ENCODE measurements at regions not wholly inside any gene's neighbourhood (a gene's known extent, or its start where the extent isn't known, plus 50 kb on each side); places are given as distances from the start of the nearest gene placed in this dataset.

DNA sequence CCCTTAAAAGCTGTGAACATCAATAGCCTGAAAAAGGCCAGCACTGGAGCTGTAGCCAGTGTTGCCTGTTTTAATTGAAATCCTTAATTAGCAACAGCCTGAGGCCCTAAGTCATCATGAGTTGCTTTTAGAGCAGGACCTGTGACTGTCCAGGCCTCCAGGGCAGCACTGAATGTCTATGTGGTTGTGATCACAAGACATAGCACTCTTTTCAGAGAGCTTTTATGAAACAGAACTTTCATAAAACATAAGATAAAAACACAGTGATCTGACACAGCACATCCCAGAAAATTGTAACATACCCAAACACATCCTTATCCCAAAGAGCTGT lies 85.5 kb upstream of the MYO10 start:
- H3K36me3 ChIP-seq (ENCODE audit: control insufficient read depth in 2 of 4, insufficient read depth in 4 of 4, low read length in 3 of 4), result no peaks in the 10 kb centered on the region
- H2BK5ac ChIP-seq (ENCODE audit: low read depth, low read length), result no peak overlapping the region
- H3K14ac ChIP-seq (ENCODE audit: insufficient read length), result no peak overlapping the region
- ChIA-PET CTCF (ENCODE audit: partially characterized antibody) (interaction anchor here (0.9 to 1.5 kb wide), 2 partner anchors 110 to 111 kb away, joined by 3 to 4 read pairs; no protein-coding TSS in a partner anchor), POLR2A (ENCODE audit: partially characterized antibody) (no interaction called here)
- no peaks in the 10 kb centered on the region for H3K23me2 ChIP-seq (ENCODE audit: low read depth, low read length)
- H3K23ac ChIP-seq (ENCODE audit: insufficient read length), result no peak overlapping the region
- H4K91ac ChIP-seq (replicated peaks; ENCODE audit: insufficient read length, low read length), result no peak overlapping the region
- FAIRE-seq, result no peak
- no peaks in the 10 kb centered on the region for H3K79me2 ChIP-seq (ENCODE audit: control insufficient read depth in 1 of 2, insufficient read depth in 2 of 2, low read length in 2 of 2)
- H2BK120ac ChIP-seq (replicated peaks; ENCODE audit: low read depth, low read length), result no peak overlapping the region
- no peak overlapping the region for H2AFZ ChIP-seq (ENCODE audit: low read length)
- H3K9me3 ChIP-seq (ENCODE audit: insufficient read depth in 2 of 2, low read depth in 1 of 2, low read length in 1 of 2), result no peaks in the 10 kb centered on the region
- H2BK12ac ChIP-seq (ENCODE audit: low read depth, low read length), result no peak overlapping the region
- no peaks in the 10 kb centered on the region for H3K79me1 ChIP-seq (ENCODE audit: low read depth, low read length)
- no peak overlapping the region for H2BK15ac ChIP-seq (ENCODE audit: low read length)
- H3K18ac ChIP-seq (ENCODE audit: extremely low read depth, low read length), result no peak overlapping the region
- H3K4me2 ChIP-seq (ENCODE audit: insufficient read depth in 1 of 2, low read depth in 2 of 2, low read length in 2 of 2), result no peak overlapping the region
- TF ChIP-seq SP1 (IDR thresholded peaks at IDR 0.05; ENCODE audit: low read depth, low read length) (no peak), TCF12 (IDR thresholded peaks at IDR 0.05; ENCODE audit: low read depth, low read length) (no peak), HDAC2 (IDR thresholded peaks at IDR 0.05; ENCODE audit: borderline replicate concordance in 1 of 2, low read depth in 2 of 2, low read length in 2 of 2) (no peak), BACH1 (IDR thresholded peaks at IDR 0.05; ENCODE audit: low read length) (no peak), KDM1A (IDR thresholded peaks at IDR 0.05; ENCODE audit: borderline replicate concordance, low read length) (no peak)
- H4K5ac ChIP-seq (ENCODE audit: insufficient read length, low read depth, low read length), result no peak overlapping the region
- no peak overlapping the region for H4K8ac ChIP-seq (ENCODE audit: extremely low read depth, insufficient read depth, low read length)
- no peak overlapping the region for H3K4me3 ChIP-seq (ENCODE audit: extremely low read depth in 1 of 4, insufficient read depth in 2 of 4, low read depth in 3 of 4, low read length in 4 of 4)
- H3K27me3 ChIP-seq (replicated peaks in 1 of 4; ENCODE audit: control insufficient read depth in 3 of 4, extremely low read depth in 1 of 4, insufficient read depth in 3 of 4, low read length in 3 of 4), result no peaks in the 10 kb centered on the region
- H3K4me1 ChIP-seq (replicated peaks in 1 of 4; ENCODE audit: control insufficient read depth in 3 of 4, insufficient read depth in 4 of 4, low read length in 3 of 4), result no peaks in the 10 kb centered on the region
- no peak overlapping the region for H2BK20ac ChIP-seq (ENCODE audit: low read length)
- H3K56ac ChIP-seq (replicated peaks; ENCODE audit: insufficient read length, low read depth, low read length), result no peak overlapping the region
- H2AK5ac ChIP-seq (ENCODE audit: low read depth, low read length), result no peak overlapping the region
- peak overlapping the region in 1 of 4 experiments; percentile 40; a peak in 1 of 7 replicates for H3K9ac ChIP-seq (replicated peaks in 1 of 4; ENCODE audit: extremely low read depth in 1 of 4, low read depth in 3 of 4, low read length in 3 of 4)
- H3K27ac ChIP-seq (ENCODE audit: low read depth, low read length), result no peak overlapping the region
- no peak overlapping the region for H3K4ac ChIP-seq (replicated peaks; ENCODE audit: insufficient read length, low read depth, low read length)
- no peak for DNase-seq (ENCODE audit: low read depth in 1 of 2, low spot score in 2 of 2)
- no peaks in the 10 kb centered on the region for H4K20me1 ChIP-seq (replicated peaks in 1 of 2; ENCODE audit: control insufficient read depth in 1 of 2, insufficient read depth in 2 of 2, low read length in 2 of 2)

Data from H1 (cell line).